SK-N-SH treated with all-trans-retinoic acid at 6 μM for 48 hours (cell line): ENCODE measurements at regions not wholly inside any gene's neighbourhood (a gene's known extent, or its start where the extent isn't known, plus 50 kb on each side); places are given as distances from the start of the nearest gene placed in this dataset.

Source experiments
- ARNTL ChIP-seq: fragments of 450-650 bp; formaldehyde crosslinking; IDR thresholded peaks from 2 replicates; pipeline ENCODE4 v1.5.0; 2020; ENCODE audit warnings: low read depth, mild to moderate bottlenecking, moderate library complexity, borderline replicate concordance
- BACH2 ChIP-seq: fragments of 250-450 bp; sonication (Bioruptor Pico); IDR thresholded peaks from 2 replicates; pipeline ENCODE4 v1.9.0; 2021; ENCODE audit warnings: mild to moderate bottlenecking, borderline replicate concordance
- CREB5 ChIP-seq: fragments of 250-450 bp; sonication (Bioruptor Pico); IDR thresholded peaks from 2 replicates; pipeline ENCODE4 v1.5.1; 2020; ENCODE audit warnings: low read depth, mild to moderate bottlenecking, moderate library complexity
- CSRNP3 ChIP-seq: fragments of 250-450 bp; sonication (Bioruptor Pico); IDR thresholded peaks from 2 replicates; pipeline ENCODE4 v1.5.1; 2021; ENCODE audit warnings: mild to moderate bottlenecking, moderate library complexity
- ESRRG ChIP-seq: fragments of 250-450 bp; sonication (Bioruptor Pico); IDR thresholded peaks from 2 replicates; pipeline ENCODE4 v1.6.1; 2021; ENCODE audit warnings: mild to moderate bottlenecking
- GLIS3 ChIP-seq: fragments of 250-450 bp; sonication (Bioruptor Pico); IDR thresholded peaks from 2 replicates; pipeline ENCODE4 v1.5.0; 2020; ENCODE audit warnings: mild to moderate bottlenecking, moderate library complexity
- ISL1 ChIP-seq: fragments of 250-450 bp; sonication (Bioruptor Pico); IDR thresholded peaks from 2 replicates; pipeline ENCODE4 v2.1.2; 2022; ENCODE audit warnings: mild to moderate bottlenecking, moderate library complexity
- PATZ1 ChIP-seq: fragments of 250-450 bp; sonication (Bioruptor Pico); IDR thresholded peaks from 2 replicates; pipeline ENCODE4 v1.8.0; 2020; ENCODE audit warnings: mild to moderate bottlenecking, moderate library complexity, borderline replicate concordance
- TOX ChIP-seq: fragments of 250-450 bp; sonication (Bioruptor Pico); IDR thresholded peaks from 2 replicates; pipeline ENCODE4 v1.8.0; 2021; ENCODE audit warnings: mild to moderate bottlenecking, moderate library complexity, borderline replicate concordance

- TF ChIP-seq ESRRG (CRISPR knock-in tag) = no peak
- TF ChIP-seq CSRNP3 = no peak
- no peak for TF ChIP-seq GLIS3 (CRISPR knock-in tag)
- no peak for TF ChIP-seq ISL1 (CRISPR knock-in tag)
- TF ChIP-seq PATZ1 (CRISPR knock-in tag) = no peak
- TF ChIP-seq ARNTL (CRISPR knock-in tag) = no peak
- TF ChIP-seq BACH2 = no peak
- no peak for TF ChIP-seq CREB5 (CRISPR knock-in tag)
- TF ChIP-seq TOX = no peak
Measured at GRCh38 chr13:22126433-22127021, 455.7 kb downstream of the FGF9 start.
